ENCODE measurements at regions not wholly inside any gene's neighbourhood (a gene's known extent, or its start where the extent isn't known, plus 50 kb on each side); places are given as distances from the start of the nearest gene placed in this dataset.

DNA sequence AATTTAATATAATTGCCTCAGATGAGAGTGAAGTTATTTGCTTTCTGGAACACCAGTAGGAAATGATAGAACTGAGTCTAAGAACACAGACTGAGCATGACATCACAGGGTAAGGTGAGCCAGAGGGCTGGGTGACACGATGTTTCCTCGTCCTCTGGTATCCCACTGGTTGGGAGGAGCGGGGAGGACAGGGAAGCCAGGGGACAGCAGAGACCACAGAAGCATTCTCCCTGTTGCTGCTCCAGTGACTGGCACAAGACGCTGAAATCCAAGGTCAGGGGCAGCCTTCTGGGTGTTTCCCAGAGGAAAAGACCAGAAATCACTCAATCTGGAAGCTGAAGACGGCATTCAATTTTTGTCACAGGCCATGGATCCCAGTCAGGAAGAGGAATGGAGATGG is 363.4 kb upstream of the SOX11 start:
- Histone ChIP-seq H3K9ac (ENCODE audit: low read depth, low read length, poor library complexity, severe bottlenecking) (no peak overlapping the region), H2AFZ (ENCODE audit: low read length) (no peak overlapping the region), H4K20me1 (ENCODE audit: insufficient read depth, low read length, poor library complexity, severe bottlenecking) (no peaks in the 10 kb centered on the region), H3K36me3 (ENCODE audit: insufficient read depth, low read length) (no peaks in the 10 kb centered on the region), H3K27me3 (ENCODE audit: insufficient read depth, low read length, poor library complexity, severe bottlenecking) (no peaks in the 10 kb centered on the region), H3K79me2 (ENCODE audit: insufficient read depth, low read length) (no peaks in the 10 kb centered on the region), H3K4me1 (ENCODE audit: insufficient read depth, low read length, poor library complexity, severe bottlenecking) (no peaks in the 10 kb centered on the region), H3K9me2 (replicated peaks; ENCODE audit: low read depth, low read length) (no peaks in the 10 kb centered on the region), H3F3A (ENCODE audit: low read depth) (no peaks in the 10 kb centered on the region), H3K9me3 (ENCODE audit: insufficient read depth, low read depth, low read length) (no peaks in the 10 kb centered on the region; the same call in 1 of the 2 replicates), H3K4me3 (ENCODE audit: low read length, poor library complexity, severe bottlenecking) (no peak overlapping the region), H3K4me2 (ENCODE audit: low read depth, low read length, poor library complexity, severe bottlenecking) (no peak overlapping the region)
- TF ChIP-seq, protein P1, sequence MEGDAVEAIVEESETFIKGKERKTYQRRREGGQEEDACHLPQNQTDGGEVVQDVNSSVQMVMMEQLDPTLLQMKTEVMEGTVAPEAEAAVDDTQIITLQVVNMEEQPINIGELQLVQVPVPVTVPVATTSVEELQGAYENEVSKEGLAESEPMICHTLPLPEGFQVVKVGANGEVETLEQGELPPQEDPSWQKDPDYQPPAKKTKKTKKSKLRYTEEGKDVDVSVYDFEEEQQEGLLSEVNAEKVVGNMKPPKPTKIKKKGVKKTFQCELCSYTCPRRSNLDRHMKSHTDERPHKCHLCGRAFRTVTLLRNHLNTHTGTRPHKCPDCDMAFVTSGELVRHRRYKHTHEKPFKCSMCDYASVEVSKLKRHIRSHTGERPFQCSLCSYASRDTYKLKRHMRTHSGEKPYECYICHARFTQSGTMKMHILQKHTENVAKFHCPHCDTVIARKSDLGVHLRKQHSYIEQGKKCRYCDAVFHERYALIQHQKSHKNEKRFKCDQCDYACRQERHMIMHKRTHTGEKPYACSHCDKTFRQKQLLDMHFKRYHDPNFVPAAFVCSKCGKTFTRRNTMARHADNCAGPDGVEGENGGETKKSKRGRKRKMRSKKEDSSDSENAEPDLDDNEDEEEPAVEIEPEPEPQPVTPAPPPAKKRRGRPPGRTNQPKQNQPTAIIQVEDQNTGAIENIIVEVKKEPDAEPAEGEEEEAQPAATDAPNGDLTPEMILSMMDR (conservative IDR thresholded peaks at IDR 0.05; ENCODE audit: low read length): no peak
- no peak for TF ChIP-seq EZH2phosphoT487 (IDR thresholded peaks at IDR 0.05; ENCODE audit: borderline replicate concordance)

DNA sequence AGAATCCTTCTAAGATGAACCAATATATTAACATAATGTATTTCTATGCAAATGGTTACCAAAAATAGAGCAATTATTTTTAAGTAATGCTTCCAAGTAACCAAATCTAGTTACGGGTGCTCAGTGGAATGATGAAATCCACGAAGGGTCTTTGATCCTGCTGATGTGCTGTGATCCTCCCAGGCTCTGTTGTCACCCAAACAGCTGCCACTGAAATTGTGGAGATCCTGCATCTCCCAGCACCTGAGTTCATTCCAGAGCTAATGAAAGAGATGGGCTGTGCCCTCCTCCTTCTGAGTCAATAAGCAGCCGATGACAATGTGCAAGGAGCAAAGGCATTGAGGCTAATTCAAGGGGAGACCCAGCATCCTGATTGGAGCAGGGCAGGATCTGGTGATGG is 362.4 kb upstream of the SOX11 start:
- no peaks in the 10 kb centered on the region for H3K4me1 ChIP-seq (ENCODE audit: insufficient read depth, low read length, poor library complexity, severe bottlenecking)
- H3K79me2 ChIP-seq (ENCODE audit: insufficient read depth, low read length): no peaks in the 10 kb centered on the region
- no peaks in the 10 kb centered on the region; the same call in 1 of the 2 replicates for H3K9me3 ChIP-seq (ENCODE audit: insufficient read depth, low read depth, low read length)
- H3F3A ChIP-seq (ENCODE audit: low read depth): no peaks in the 10 kb centered on the region
- no peaks in the 10 kb centered on the region for H3K36me3 ChIP-seq (ENCODE audit: insufficient read depth, low read length)
- H3K9ac ChIP-seq (ENCODE audit: low read depth, low read length, poor library complexity, severe bottlenecking): no peak overlapping the region
- no peak overlapping the region for H3K4me3 ChIP-seq (ENCODE audit: low read length, poor library complexity, severe bottlenecking)
- TF ChIP-seq, protein P1 (conservative IDR thresholded peaks at IDR 0.05; ENCODE audit: low read length): no peak
- TF ChIP-seq EZH2phosphoT487 (IDR thresholded peaks at IDR 0.05; ENCODE audit: borderline replicate concordance): no peak
- no peaks in the 10 kb centered on the region for H3K27me3 ChIP-seq (ENCODE audit: insufficient read depth, low read length, poor library complexity, severe bottlenecking)
- H3K9me2 ChIP-seq (replicated peaks; ENCODE audit: low read depth, low read length): no peaks in the 10 kb centered on the region
- H3K4me2 ChIP-seq (ENCODE audit: low read depth, low read length, poor library complexity, severe bottlenecking): no peak overlapping the region
- H4K20me1 ChIP-seq (ENCODE audit: insufficient read depth, low read length, poor library complexity, severe bottlenecking): no peaks in the 10 kb centered on the region
- no peak overlapping the region for H2AFZ ChIP-seq (ENCODE audit: low read length)

DNA sequence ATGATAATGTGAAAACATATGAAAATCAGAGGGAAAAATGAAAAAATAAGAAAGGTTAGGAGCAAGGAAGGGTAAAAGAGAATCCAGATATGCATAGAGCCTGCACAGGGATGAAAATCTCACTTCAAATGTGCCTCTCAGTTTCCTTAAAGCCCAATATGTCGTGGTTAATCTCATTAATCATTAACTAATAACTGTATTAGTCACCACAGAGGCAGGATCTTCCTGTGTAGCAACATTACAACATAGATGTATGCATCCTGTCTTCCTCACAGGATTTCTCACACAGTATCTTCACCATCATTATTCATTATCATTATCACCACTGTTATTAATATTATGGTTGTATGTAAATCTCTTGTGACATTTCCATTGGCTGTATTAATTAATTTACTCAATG is 361.2 kb upstream of the SOX11 start:
- no peaks in the 10 kb centered on the region for H3K79me2 ChIP-seq (ENCODE audit: insufficient read depth, low read length)
- H3K4me3 ChIP-seq (ENCODE audit: low read length, poor library complexity, severe bottlenecking): no peak overlapping the region
- no peaks in the 10 kb centered on the region for H3K36me3 ChIP-seq (ENCODE audit: insufficient read depth, low read length)
- no peaks in the 10 kb centered on the region; the same call in 1 of the 2 replicates for H3K9me3 ChIP-seq (ENCODE audit: insufficient read depth, low read depth, low read length)
- H2AFZ ChIP-seq (ENCODE audit: low read length): no peak overlapping the region
- no peak overlapping the region for H3K4me2 ChIP-seq (ENCODE audit: low read depth, low read length, poor library complexity, severe bottlenecking)
- no peaks in the 10 kb centered on the region for H4K20me1 ChIP-seq (ENCODE audit: insufficient read depth, low read length, poor library complexity, severe bottlenecking)
- H3K4me1 ChIP-seq (ENCODE audit: insufficient read depth, low read length, poor library complexity, severe bottlenecking): no peaks in the 10 kb centered on the region
- H3K9me2 ChIP-seq (replicated peaks; ENCODE audit: low read depth, low read length): no peaks in the 10 kb centered on the region
- no peaks in the 10 kb centered on the region for H3K27me3 ChIP-seq (ENCODE audit: insufficient read depth, low read length, poor library complexity, severe bottlenecking)
- H3F3A ChIP-seq (ENCODE audit: low read depth): no peaks in the 10 kb centered on the region
- no peak overlapping the region for H3K9ac ChIP-seq (ENCODE audit: low read depth, low read length, poor library complexity, severe bottlenecking)
- no peak for TF ChIP-seq EZH2phosphoT487 (IDR thresholded peaks at IDR 0.05; ENCODE audit: borderline replicate concordance)
- TF ChIP-seq, protein P1 (conservative IDR thresholded peaks at IDR 0.05; ENCODE audit: low read length): no peak
